KMS-11 (cell line): ENCODE measurements at regions not wholly inside any gene's neighbourhood (a gene's known extent, or its start where the extent isn't known, plus 50 kb on each side); places are given as distances from the start of the nearest gene placed in this dataset.

Source experiments
- H2AFZ ChIP-seq: fragments of 200-600 bp; sonication (generic); 2 replicates; pipeline ENCODE4 v1.6.1; 2016; ENCODE audit warnings: antibody characterized with exemption, mixed run types, low read depth
- H3K27ac ChIP-seq: fragments of 200-600 bp; sonication (generic); 2 replicates; pipeline ENCODE4 v1.6.1; 2016; ENCODE audit warnings: mild to moderate bottlenecking, mixed run types
- H3K27me3 ChIP-seq: fragments of 200-600 bp; sonication (generic); 2 replicates; pipeline ENCODE4 v1.6.1; 2017; ENCODE audit warnings: mild to moderate bottlenecking, low read depth, mixed run types, moderate library complexity; ENCODE audit not compliant: insufficient read depth
- H3K36me3 ChIP-seq: fragments of 200-600 bp; sonication (generic); 2 replicates; pipeline ENCODE4 v1.6.1; 2017; ENCODE audit warnings: mild to moderate bottlenecking, mixed run types; ENCODE audit not compliant: insufficient read depth
- H3K4me1 ChIP-seq: fragments of 200-600 bp; sonication (generic); 2 replicates; pipeline ENCODE4 v1.6.1; 2016; ENCODE audit warnings: mild to moderate bottlenecking, low read depth, mixed run types; ENCODE audit not compliant: poor library complexity, severe bottlenecking
- H3K4me2 ChIP-seq: fragments of 200-600 bp; sonication (generic); 2 replicates; pipeline ENCODE4 v1.7.0; 2016; ENCODE audit warnings: mild to moderate bottlenecking, mixed run types
- H3K4me3 ChIP-seq: fragments of 200-600 bp; sonication (generic); IDR thresholded peaks from 2 replicates; pipeline ENCODE4 v1.6.1; 2017; ENCODE audit warnings: low read depth, low read length, mixed read lengths; ENCODE audit not compliant: insufficient read depth
- H3K79me2 ChIP-seq: fragments of 200-600 bp; sonication (generic); 2 replicates; pipeline ENCODE4 v1.6.1; 2016; ENCODE audit warnings: low read depth, mixed run types; ENCODE audit not compliant: insufficient read depth
- H3K9ac ChIP-seq: fragments of 200-600 bp; sonication (generic); 2 replicates; pipeline ENCODE4 v1.6.1; 2016; ENCODE audit warnings: mild to moderate bottlenecking, mixed run types
- H4K20me1 ChIP-seq: fragments of 200-600 bp; sonication (generic); 2 replicates; pipeline ENCODE4 v1.6.1; 2016; ENCODE audit warnings: mild to moderate bottlenecking, mixed run types; ENCODE audit not compliant: insufficient read depth
- TF ChIP-seq, protein P1 (sequence below): fragments of 200-600 bp; sonication (generic); conservative IDR thresholded peaks from 2 replicates; pipeline ENCODE4 v1.6.1; 2017; ENCODE audit warnings: low read depth, mild to moderate bottlenecking, antibody characterized with exemption, low read length, moderate library complexity, mixed read lengths

GRCh38 chr1:229857585-229857984 is 209.5 kb upstream of the GALNT2 start:
- no peaks in the 10 kb centered on the region for H3K79me2 ChIP-seq
- H3K9ac ChIP-seq = no peak overlapping the region
- H3K27me3 ChIP-seq = no peaks in the 10 kb centered on the region
- no peak overlapping the region for H2AFZ ChIP-seq
- H3K27ac ChIP-seq = no peak overlapping the region
- H3K36me3 ChIP-seq = no peaks in the 10 kb centered on the region
- peaks cover 10% of the 10 kb centered on the region for H3K4me1 ChIP-seq
- no peaks in the 10 kb centered on the region for H4K20me1 ChIP-seq
- H3K4me2 ChIP-seq = no peak overlapping the region
- no peak overlapping the region for H3K4me3 ChIP-seq
- TF ChIP-seq, protein P1, sequence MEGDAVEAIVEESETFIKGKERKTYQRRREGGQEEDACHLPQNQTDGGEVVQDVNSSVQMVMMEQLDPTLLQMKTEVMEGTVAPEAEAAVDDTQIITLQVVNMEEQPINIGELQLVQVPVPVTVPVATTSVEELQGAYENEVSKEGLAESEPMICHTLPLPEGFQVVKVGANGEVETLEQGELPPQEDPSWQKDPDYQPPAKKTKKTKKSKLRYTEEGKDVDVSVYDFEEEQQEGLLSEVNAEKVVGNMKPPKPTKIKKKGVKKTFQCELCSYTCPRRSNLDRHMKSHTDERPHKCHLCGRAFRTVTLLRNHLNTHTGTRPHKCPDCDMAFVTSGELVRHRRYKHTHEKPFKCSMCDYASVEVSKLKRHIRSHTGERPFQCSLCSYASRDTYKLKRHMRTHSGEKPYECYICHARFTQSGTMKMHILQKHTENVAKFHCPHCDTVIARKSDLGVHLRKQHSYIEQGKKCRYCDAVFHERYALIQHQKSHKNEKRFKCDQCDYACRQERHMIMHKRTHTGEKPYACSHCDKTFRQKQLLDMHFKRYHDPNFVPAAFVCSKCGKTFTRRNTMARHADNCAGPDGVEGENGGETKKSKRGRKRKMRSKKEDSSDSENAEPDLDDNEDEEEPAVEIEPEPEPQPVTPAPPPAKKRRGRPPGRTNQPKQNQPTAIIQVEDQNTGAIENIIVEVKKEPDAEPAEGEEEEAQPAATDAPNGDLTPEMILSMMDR = no peak

- Histone ChIP-seq H3K27me3 (no peaks in the 10 kb centered on the region), H3K27ac (no peak overlapping the region), H3K4me1 (peaks cover 10% of the 10 kb centered on the region), H3K36me3 (no peaks in the 10 kb centered on the region), H4K20me1 (no peaks in the 10 kb centered on the region), H2AFZ (no peak overlapping the region), H3K79me2 (no peaks in the 10 kb centered on the region), H3K4me3 (no peak overlapping the region), H3K4me2 (no peak overlapping the region), H3K9ac (no peak overlapping the region)
- TF ChIP-seq, protein P1 = no peak
Measured at GRCh38 chr1:229859026-229859425, 208.0 kb upstream of the GALNT2 start.

- Histone ChIP-seq H3K9ac (no peak overlapping the region), H2AFZ (no peak overlapping the region), H4K20me1 (no peaks in the 10 kb centered on the region), H3K27ac (no peak overlapping the region), H3K36me3 (no peaks in the 10 kb centered on the region), H3K79me2 (no peaks in the 10 kb centered on the region), H3K4me1 (peaks cover 4% of the 10 kb centered on the region), H3K4me3 (no peak overlapping the region), H3K4me2 (no peak overlapping the region), H3K27me3 (no peaks in the 10 kb centered on the region)
- TF ChIP-seq, protein P1 = no peak
Measured at GRCh38 chr1:229860926-229861325, 206.1 kb upstream of the GALNT2 start.

GRCh38 chr1:229862017-229862774 is 204.8 kb upstream of the GALNT2 start:
- no peak overlapping the region for H3K4me3 ChIP-seq
- H3K27ac ChIP-seq = no peak overlapping the region
- H3K79me2 ChIP-seq = no peaks in the 10 kb centered on the region
- H3K4me2 ChIP-seq = no peak overlapping the region
- H3K27me3 ChIP-seq = no peaks in the 10 kb centered on the region
- no peaks in the 10 kb centered on the region for H3K36me3 ChIP-seq
- H2AFZ ChIP-seq = no peak overlapping the region
- no peaks in the 10 kb centered on the region for H4K20me1 ChIP-seq
- no peak overlapping the region for H3K9ac ChIP-seq
- H3K4me1 ChIP-seq = no peaks in the 10 kb centered on the region
- TF ChIP-seq, protein P1 = no peak
